Neural cell (in vitro differentiated cells): ENCODE measurements at regions not wholly inside any gene's neighbourhood (a gene's known extent, or its start where the extent isn't known, plus 50 kb on each side); places are given as distances from the start of the nearest gene placed in this dataset.

Experiments
- H2AFZ ChIP-seq: fragments of 200-600, 300-800 bp; sonication (generic), shearing (Covaris generic); 2 replicates; pipeline ENCODE4 v1.6.0; 2014; ENCODE audit warnings: low read depth, mild to moderate bottlenecking, antibody characterized with exemption, low read length, moderate library complexity
- H3F3A ChIP-seq: fragments of 200-600 bp; shearing (Covaris generic); 2 replicates; pipeline ENCODE4 v1.6.1; 2016; ENCODE audit warnings: mild to moderate bottlenecking, moderate library complexity, mixed read lengths, antibody characterized with exemption, low read length; ENCODE audit not compliant: insufficient read depth, poor library complexity, severe bottlenecking
- H3K27ac ChIP-seq: fragments of 200-600, 300-800 bp; sonication (generic), shearing (Covaris generic); 2 replicates; pipeline ENCODE4 v1.5.1; 2014; ENCODE audit warnings: mild to moderate bottlenecking, low read length, moderate library complexity
- H3K27me3 ChIP-seq: fragments of 300-800, 200-600 bp; sonication (generic), shearing (Covaris generic); 2 replicates; pipeline ENCODE4 v1.6.0; 2014; ENCODE audit warnings: mild to moderate bottlenecking, low read depth, low read length, moderate library complexity; ENCODE audit not compliant: insufficient read depth
- H3K36me3 ChIP-seq: fragments of 300-800, 200-600 bp; sonication (generic), shearing (Covaris generic); 2 replicates; pipeline ENCODE4 v1.5.1; 2014; ENCODE audit warnings: mild to moderate bottlenecking, antibody characterized with exemption, low read length, moderate library complexity; ENCODE audit not compliant: insufficient read depth
- H3K4me2 ChIP-seq: fragments of 300-800, 200-600 bp; sonication (generic), shearing (Covaris generic); 2 replicates; pipeline ENCODE4 v1.6.0; 2014; ENCODE audit warnings: mild to moderate bottlenecking, low read length
- H3K4me3 ChIP-seq: fragments of 300-800, 200-600 bp; sonication (generic), shearing (Covaris generic); 2 replicates; pipeline ENCODE4 v1.5.1; 2014; ENCODE audit warnings: mild to moderate bottlenecking, low read length, moderate library complexity
- H3K79me2 ChIP-seq: fragments of 200-600 bp; shearing (Covaris generic); replicated peaks from 2 replicates; pipeline ENCODE4 v1.6.0; 2014; ENCODE audit warnings: mild to moderate bottlenecking, low read length, moderate library complexity; ENCODE audit not compliant: insufficient read depth
- H3K9ac ChIP-seq: fragments of 300-800, 200-600 bp; sonication (generic), shearing (Covaris generic); 2 replicates; pipeline ENCODE4 v1.6.1; 2016; ENCODE audit warnings: mild to moderate bottlenecking, low read length, mixed read lengths
- H3K9me2 ChIP-seq: fragments of 200-600 bp; shearing (Covaris generic); 2 replicates; pipeline ENCODE4 v1.6.1; 2016; ENCODE audit warnings: mild to moderate bottlenecking, low read length, mixed read lengths; ENCODE audit not compliant: insufficient read depth
- H3K9me3 ChIP-seq: fragments of 200-600, 300-800 bp; sonication (generic), shearing (Covaris generic); 2 replicates; pipeline ENCODE4 v1.6.1; 2016; ENCODE audit warnings: mild to moderate bottlenecking, mixed run types, low read length, moderate library complexity, mixed read lengths
- H4K20me1 ChIP-seq: fragments of 200-600 bp; shearing (Covaris generic); 2 replicates; pipeline ENCODE4 v1.6.1; 2016; ENCODE audit warnings: mild to moderate bottlenecking, mixed run types; ENCODE audit not compliant: insufficient read depth
- CTCF ChIP-seq: fragments of 450-650 bp; IDR thresholded peaks from 2 replicates; pipeline ENCODE4 v1.5.1; 2014; ENCODE audit warnings: antibody characterized with exemption, mild to moderate bottlenecking, moderate library complexity; ENCODE audit not compliant: poor library complexity, severe bottlenecking
- EP300 ChIP-seq: fragments of 450-650 bp; conservative IDR thresholded peaks from 2 replicates; pipeline ENCODE4 v1.6.1; 2014; ENCODE audit warnings: antibody characterized with exemption, mild to moderate bottlenecking, moderate library complexity; ENCODE audit not compliant: poor library complexity, severe bottlenecking
- EZH2 ChIP-seq: fragments of 200-600, 300-800 bp; shearing (Covaris generic), sonication (generic); IDR thresholded peaks from 2 replicates; pipeline ENCODE4 v1.6.1; 2014; ENCODE audit warnings: antibody characterized with exemption, low read length, borderline replicate concordance, mild to moderate bottlenecking; ENCODE audit not compliant: insufficient read depth, poor library complexity, severe bottlenecking
- MXI1 ChIP-seq: fragments of 450-650 bp; conservative IDR thresholded peaks from 2 replicates; pipeline ENCODE4 v1.6.1; 2014; ENCODE audit warnings: antibody characterized with exemption, mild to moderate bottlenecking; ENCODE audit not compliant: poor library complexity, severe bottlenecking
- POLR2AphosphoS5 ChIP-seq: IDR thresholded peaks from 2 replicates; pipeline ENCODE4 v1.6.1; 2012
- RAD21 ChIP-seq: fragments of 450-650 bp; conservative IDR thresholded peaks from 2 replicates; pipeline ENCODE4 v1.6.1; 2014; ENCODE audit warnings: antibody characterized with exemption, mild to moderate bottlenecking, moderate library complexity
- REST ChIP-seq: IDR thresholded peaks from 2 replicates; pipeline ENCODE4 v1.6.1; 2012; ENCODE audit warnings: borderline replicate concordance
- SMC3 ChIP-seq: fragments of 450-650 bp; conservative IDR thresholded peaks from 2 replicates; pipeline ENCODE4 v1.6.1; 2014; ENCODE audit warnings: antibody characterized with exemption, mild to moderate bottlenecking, moderate library complexity; ENCODE audit not compliant: poor library complexity
- TAF1 ChIP-seq: IDR thresholded peaks from 2 replicates; pipeline ENCODE4 v1.6.1; 2012; ENCODE audit warnings: low read depth

GRCh38 chr5:119991625-119992024 is 362.3 kb downstream of the FAM170A start:
- Histone ChIP-seq H3K27me3 (no peaks in the 10 kb centered on the region), H3K27ac (no peak overlapping the region), H3K36me3 (no peaks in the 10 kb centered on the region), H3K79me2 (no peaks in the 10 kb centered on the region), H3K4me3 (no peak overlapping the region), H3K9ac (no peak overlapping the region), H3K9me3 (no peaks in the 10 kb centered on the region), H2AFZ (no peak overlapping the region), H4K20me1 (no peaks in the 10 kb centered on the region), H3K9me2 (no peaks in the 10 kb centered on the region), H3K4me2 (no peak overlapping the region), H3F3A (no peaks in the 10 kb centered on the region)
- TF ChIP-seq EP300 (no peak), REST (no peak)

- no peaks in the 10 kb centered on the region for H3K9me2 ChIP-seq
- H3K27ac ChIP-seq = no peak overlapping the region
- H3K79me2 ChIP-seq = no peaks in the 10 kb centered on the region
- H3K9me3 ChIP-seq = no peaks in the 10 kb centered on the region
- no peaks in the 10 kb centered on the region for H3F3A ChIP-seq
- no peaks in the 10 kb centered on the region for H3K36me3 ChIP-seq
- H3K9ac ChIP-seq = no peak overlapping the region
- no peak overlapping the region for H3K4me3 ChIP-seq
- H4K20me1 ChIP-seq = no peaks in the 10 kb centered on the region
- H3K4me2 ChIP-seq = no peak overlapping the region
- H2AFZ ChIP-seq = no peak overlapping the region
- no peaks in the 10 kb centered on the region for H3K27me3 ChIP-seq
- no peak for TF ChIP-seq MXI1
- no peak for TF ChIP-seq REST
- TF ChIP-seq POLR2AphosphoS5 = no peak
- no peak for TF ChIP-seq EZH2
- TF ChIP-seq TAF1 = no peak
- no peak for TF ChIP-seq CTCF
- TF ChIP-seq SMC3 = no peak
- no peak for TF ChIP-seq EP300
- TF ChIP-seq RAD21 = no peak
Observed at GRCh38 chr5:119996128-119996527, 366.8 kb downstream of the FAM170A start.
